Embryonic facial prominence (tissue), 1 donor: ENCODE measurements at regions not wholly inside any gene's neighbourhood (a gene's known extent, or its start where the extent isn't known, plus 50 kb on each side); places are given as distances from the start of the nearest gene placed in this dataset.
A peak's percentile ranks its signal among the peaks of the same experiment; 100 is the strongest.
"Not testable (repeated sequence)": the region's sequence is repeated elsewhere in the genome, so short reads cannot be mapped to it uniquely, and the experiment has no call there.

Experiments
- DNase-seq: peaks from one replicate; pipeline ENCODE4 v3.0.0-alpha.2; 2016; ENCODE audit errors: extremely low spot score

DNA sequence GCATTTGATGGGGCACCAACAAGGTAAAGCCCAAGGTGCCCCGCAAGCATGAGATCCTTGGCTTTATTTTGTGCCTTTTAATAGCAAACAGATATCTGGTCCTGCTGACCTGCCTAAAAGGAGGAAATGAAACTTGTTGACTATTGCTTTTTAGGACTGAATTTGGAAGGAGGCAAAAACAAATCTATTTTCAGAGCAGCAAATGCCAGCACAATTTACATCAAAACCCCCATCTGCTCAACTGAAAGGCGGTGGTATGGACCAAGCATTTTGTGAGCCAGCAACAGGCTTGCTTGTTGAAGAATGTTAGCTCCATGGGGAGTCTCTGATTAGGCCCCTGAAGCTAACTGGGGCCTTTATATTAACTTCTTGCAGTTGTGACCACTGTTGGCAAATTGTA, 192.6 kb upstream of the E2F8 start:
- no peak for DNase-seq

DNA sequence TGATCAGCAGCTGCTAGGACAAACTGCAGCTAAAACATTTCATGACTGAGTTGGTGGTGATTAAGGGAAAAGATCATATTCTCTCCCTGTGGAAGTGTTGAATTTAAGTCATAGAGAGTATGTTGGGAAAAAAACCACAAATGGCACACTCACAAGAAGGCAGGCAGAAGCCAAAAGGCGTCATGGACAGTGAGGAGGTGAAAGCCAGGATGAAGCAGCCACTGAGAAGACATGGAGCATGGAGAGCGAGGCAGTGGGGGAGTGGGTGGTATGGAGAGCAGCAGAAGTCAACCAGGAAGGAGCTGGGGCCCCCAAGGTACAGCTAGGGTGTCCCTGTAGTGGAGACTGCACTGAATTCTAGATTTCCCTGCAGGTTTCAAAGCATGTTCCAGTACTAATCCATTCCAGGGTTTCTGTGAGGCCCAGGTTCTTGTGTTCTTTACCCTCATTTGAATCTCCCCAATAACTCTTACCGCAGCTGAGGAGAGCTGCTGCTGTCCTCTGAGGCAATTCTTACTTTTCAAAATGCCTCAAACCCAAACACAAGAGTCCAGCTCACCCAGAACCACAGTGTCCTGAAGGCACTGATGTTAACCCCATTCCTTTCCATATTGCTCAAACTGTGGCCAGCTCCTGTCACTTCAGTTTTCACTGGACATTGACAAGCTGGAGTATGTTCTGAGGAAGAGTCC, 191.8 kb upstream of the E2F8 start:
- DNase-seq, result peak; percentile 18

DNA sequence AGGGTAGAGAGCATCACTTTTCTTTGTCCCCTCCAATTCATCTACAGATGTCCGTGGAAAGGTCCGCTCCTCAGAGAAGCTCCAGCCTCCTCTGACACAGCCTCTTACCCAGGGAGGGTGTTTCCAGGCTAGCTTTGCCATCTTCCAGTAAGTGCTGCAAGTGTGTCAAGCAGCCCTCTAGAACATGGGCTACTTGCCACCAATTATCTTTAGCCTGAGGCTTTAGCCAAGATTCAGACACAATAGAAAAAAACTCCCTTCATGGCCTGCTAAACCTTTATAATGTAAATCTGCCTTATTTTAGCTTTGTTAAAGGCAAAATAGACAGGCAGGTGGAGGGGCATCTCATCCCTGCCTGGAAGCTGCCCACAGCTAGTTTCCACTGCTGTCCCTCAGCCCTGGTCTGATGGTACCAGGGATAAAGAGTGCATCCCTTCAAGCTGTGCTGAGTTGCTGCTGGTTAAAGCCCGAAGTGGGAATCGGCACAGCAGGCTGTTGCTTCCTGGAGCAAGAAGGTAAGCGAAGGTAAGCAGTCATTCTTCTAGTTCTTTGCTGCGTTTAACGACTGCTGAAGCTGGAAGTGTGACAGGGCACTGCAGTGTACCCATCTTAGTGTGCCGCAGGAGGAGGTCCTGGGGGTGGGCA, 190.1 kb upstream of the E2F8 start:
- no peak for DNase-seq

DNA sequence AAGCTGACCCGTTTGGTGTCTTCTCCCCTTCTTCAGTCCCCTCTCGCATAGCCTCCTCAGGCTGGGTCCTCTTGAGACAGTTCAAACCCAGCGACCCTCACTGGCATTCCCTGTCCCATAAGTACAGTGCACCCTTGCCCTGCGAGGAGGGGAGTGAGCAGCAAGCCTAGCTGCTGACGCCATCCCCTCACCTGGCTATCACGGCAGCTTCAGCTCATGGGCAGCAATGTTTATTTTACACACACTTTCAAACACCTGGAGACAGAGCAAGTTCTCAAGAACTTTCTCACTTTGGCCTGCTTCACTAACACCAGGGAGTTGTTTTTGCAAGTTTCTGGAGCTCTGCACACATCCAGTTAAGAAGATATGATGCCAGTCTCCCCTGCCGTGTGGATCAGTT, 189.6 kb upstream of the E2F8 start:
- no peak for DNase-seq

DNA sequence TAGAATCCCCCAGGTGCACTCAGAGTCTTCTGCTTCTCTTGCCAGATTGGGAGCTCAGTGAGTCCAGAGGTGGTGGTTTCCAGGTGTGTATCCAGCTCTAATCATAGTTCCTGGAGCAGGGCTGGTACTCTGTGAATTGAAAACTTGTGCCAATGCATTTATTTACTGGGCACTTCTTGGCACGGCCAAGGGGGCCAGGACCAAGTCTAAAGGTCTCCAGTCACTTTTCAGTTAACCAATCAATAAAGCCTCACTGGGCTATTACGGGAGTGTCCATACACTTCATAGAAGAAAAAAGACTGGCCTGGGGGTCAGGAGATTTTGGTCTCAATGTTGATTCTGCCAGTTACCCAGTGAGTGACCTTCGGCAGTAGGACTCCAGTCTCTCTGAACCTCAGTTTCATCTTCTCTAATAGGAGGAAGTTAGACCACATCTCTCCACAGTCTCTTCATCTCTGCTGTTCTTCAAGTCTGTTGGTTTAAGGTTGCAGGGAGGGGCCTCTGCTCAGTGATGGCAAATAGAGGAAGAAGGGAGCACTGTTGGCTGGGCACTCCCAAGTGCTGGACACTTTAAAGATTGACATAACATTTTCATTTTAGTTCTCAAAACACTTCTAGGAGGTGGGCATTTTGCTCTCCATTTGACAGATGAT, 188.5 kb upstream of the E2F8 start:
- DNase-seq, result no peak

DNA sequence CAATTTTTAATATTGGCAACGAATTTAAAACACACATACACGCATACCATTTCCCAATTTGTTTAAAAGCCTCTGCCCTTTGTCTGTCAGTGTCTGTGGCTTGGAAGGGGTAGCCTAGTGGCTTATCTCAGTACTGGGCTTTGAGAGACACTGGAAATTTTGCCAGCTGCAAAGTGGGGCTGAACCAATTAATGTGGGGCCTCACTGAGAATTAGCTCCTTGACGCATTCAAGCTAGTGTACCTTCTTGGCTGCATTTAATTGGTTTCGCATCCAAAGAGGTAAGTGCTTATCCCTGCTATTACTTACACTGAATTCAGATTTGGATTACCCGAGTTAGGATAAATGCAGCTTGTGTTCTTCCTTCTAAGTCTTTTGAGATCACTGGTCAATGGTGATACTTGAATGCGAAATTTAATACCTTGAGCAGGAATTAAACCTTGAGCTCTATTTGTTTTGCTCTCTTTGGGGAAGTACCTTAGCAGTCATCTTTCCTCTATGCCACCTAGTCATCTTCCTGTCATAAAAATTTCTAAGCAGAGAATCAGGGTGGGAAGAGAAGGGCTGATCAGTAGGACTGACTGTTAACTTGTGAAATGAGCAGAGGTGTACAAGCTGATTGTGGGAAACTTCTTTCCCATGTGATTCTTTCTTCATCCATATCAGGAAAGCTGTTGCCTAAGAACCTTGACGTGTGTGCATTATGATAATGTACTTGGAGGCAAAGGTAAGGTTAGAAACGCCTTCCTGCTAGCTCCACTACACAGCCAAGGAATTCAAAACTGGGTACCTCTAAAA, 187.7 kb upstream of the E2F8 start:
- no peak for DNase-seq

DNA sequence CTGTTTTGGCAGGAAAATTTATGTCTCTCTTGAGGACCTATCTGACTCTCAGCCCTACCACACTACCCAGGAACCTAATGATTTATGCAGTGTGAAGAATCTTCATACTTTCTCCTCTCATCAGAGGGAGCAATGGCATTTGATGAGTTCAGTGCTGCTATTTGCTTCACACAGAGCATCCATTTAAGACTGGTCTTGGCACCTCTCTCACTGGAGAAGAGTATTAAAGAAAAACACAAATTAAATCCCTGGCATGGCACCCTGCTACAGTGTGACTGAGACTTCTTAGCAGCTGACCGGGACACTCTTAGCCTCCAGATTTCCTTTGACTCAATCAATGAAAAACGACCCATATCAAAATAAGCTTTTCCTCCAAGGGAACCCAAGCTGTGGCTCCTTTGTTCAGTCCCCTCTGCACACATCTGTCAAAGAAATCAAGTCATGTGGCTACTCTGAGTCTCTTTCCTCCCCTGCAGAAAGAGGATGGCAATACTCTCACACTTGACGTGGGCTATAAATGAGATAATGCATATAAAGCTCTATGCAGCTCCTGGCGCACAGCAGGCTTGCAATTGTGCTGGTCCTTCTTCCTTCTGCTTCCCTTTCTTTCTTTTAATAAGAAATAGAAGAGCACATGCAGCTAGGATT, 186.1 kb upstream of the E2F8 start:
- no peak for DNase-seq

DNA sequence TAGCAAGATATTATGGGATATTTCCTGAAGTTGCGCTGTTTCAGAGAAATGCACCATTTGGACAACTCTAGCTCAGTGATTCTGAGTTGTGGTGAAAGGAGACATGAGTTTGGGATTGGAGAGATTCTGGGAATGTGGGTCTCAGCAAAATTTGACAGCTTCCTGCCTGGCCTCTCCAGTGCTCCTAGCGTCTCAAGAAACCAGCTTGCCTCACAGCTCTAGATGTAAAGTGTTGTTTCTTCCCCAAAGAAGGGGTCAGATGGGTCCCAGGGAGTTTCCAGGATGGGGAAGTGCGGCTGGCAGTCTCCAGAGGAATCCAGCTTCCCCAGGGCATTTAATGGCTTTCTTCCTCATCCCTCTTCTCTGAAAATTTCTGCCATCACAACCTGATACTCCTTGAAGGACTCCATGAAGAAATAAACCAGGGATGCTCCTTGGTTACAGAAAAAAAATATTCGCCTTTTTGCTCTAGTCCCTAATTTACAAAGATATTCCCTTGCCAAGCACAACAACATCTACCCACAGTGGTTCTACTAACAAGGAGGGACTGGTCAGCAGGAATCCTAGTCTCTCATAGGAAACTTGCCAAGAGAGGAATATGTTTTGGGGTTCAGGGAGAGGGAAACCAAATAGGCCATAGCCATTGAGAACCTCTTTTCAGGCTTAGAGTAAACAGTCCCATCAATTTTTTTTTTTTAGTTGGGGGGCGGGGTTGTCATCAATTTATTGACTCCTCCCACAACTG, 185.4 kb upstream of the E2F8 start:
- DNase-seq, result no peak

DNA sequence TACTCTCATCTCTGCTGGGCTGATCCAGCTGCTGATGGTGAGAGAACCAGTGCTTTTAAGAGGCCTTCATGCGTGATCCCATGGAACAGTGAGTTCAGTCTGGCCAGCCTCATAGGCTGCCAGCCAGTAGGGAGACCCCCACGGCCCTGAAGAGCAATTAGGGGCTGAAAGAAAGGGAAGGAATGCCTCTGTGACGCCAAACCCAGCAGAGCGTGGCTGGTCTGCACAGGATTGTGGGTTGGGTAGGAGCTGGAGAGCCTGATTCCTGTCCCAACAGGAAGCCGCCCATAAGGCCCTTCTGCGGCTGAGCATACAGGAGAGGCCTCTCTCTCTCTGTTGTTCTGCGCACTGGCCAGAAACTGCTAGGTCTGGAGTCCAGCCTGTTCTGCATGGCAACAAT, 181.5 kb upstream of the E2F8 start:
- DNase-seq, result no peak

DNA sequence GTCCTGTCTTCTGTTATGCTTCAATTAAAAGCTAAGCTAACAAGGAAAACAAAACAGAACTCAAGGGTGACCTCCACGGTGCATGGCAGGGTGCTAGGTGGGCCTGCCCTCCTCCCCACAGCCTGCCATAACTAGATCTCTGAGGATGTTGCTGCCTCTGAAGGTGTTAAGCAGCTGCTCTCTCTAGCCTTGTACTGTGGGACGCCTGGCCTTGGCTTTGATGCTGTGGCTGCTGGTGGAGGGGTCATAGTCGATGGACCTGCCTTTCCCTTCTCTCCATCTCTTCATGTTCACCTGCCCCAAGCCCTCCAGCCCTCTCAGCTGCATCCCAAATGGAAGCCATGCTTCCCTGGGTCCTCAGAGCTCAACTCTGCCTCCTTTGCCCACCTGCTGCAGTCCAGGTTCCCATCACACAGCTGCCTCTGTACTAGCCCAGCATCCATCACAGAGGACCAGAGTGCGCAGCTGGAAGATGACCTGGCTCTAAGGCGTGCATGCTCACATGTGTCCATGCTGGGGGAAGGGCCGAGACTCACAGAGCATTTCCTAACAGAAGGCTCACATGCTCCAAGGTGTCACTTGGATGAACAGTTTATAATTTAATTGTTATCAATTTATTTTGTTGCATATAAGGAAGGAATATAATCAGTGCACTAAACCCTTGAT, 180.3 kb upstream of the E2F8 start:
- DNase-seq, result no peak

DNA sequence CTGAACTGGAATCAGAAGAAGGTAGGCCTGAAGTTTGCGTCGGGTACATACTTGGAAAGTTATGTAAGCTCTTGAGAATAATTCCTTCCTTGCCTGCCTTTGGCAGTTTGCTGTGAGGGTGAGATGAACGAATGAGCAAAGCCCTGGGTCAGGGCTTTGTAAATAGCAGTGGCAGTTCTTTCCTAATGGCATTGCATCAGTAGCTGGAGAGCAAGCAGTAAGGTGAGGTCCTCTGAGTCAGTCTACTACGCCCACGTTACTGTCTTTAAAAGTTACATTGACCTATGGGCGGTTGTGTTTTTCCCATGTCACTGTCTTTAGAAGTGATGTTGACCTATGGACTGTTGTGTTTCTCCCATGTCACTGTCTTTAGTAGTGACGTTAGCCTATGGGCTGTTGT, 179.1 kb upstream of the E2F8 start:
- no peak for DNase-seq

DNA sequence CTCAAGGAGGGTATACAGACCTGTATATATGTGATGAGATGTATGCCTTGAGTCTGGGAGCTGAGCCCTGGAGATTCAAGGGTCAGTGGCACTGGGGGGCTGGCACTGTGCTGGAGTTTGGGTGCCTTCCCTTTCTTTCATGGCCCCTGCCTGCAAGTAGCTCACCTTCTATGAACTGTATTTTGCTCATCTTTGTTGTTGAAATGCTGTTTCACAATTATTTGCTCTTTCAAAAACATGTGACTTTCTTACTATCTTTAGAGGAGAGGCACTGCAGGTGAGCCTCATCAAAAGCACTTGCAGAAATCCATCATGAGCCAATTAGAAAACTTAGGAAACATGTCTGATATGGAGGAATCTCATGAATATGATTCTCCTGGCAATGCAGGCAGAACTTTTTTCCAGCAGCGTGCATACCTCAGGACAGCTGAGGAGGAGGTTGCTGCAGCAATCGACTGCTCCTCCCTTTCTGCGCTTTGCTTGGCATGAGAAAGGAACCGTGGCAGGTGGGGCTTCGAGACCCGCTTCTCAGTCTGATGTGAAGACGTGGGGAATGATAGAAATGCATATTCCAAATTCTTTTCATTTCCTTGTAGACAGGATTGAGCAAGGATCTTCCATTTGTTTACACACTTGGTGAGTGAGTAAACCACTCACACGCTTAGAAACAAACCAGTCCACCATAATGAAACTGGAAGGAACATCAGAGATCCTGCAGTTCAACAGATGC, 178.4 kb upstream of the E2F8 start:
- DNase-seq, result no peak

DNA sequence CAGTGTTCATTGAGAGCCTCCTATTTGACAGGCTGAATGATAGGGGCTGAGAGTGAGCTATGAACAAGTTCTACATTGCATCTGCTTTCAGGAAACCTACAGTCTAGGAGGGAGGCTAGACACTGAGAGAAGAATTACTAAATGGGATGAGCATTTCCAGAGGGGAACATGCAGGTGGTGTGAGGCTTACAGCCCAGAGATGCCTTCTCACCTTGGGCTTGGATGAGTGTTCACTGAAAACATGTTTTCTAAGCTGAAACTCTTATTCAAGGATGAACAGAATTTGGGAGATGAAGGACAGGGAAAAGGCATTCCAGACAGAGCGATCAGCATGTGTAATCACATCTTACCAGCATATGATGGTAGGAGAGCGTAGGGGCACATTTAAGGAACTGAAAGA, 177.5 kb upstream of the E2F8 start:
- no peak for DNase-seq

DNA sequence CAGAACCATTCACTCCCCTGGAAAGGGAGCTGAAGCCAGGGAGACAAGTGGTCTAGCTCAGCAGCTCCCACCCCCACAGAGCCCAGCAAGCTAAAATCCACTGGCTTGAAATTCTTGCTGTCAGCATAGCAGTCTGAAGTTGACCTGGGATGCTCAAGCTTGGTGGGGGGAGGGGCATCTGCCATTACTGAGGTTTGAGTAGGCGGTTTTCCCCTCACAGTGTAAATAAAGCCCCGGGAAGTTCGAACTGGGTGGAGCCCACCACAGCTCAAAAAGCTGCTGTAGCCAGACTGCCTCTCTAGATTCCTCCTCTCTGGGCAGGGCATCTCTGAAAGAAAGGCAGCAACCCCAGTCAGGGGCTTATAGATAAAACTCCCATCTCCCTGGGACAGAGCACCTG, 171.3 kb upstream of the E2F8 start:
- DNase-seq, result not testable (repeated sequence)

DNA sequence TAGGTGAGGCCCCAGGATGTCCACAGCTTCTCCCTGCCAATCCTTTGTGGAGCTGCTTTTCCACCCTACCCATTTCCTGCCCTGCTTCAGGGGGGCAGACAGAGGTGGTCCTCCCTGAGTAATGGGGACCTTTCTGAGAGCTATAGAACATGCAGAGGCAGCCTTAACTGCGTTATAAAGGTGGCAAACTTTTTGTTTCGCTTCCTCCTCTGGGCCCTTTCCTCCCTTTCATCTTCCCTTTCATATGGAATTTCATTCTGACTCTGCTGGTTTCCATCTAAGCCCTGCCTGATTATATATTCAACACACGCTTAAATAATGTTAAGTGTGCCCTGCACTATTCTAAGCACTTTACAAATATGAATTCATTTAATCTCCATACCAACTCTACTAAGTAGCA, 169.3 kb upstream of the E2F8 start:
- no peak for DNase-seq

DNA sequence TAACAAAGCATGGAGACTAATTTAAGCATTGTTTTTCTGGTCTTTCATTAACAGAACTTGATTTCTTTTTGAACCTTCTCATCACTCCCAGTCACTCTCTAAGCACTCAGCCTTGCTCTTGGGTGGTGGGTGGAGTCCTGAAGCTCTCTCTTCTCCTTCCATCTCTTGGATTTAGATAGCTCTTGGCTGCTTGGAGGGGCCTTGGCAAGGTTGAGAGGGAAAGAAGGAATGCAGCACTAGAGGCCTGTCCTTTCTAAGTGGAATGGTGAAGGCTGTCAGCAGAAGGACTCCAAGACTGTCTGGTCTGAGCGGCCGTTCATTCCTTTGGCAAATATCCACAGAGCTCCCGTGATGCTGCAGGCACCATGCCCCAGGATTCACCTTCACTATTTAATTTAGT, 168.6 kb upstream of the E2F8 start:
- no peak for DNase-seq

DNA sequence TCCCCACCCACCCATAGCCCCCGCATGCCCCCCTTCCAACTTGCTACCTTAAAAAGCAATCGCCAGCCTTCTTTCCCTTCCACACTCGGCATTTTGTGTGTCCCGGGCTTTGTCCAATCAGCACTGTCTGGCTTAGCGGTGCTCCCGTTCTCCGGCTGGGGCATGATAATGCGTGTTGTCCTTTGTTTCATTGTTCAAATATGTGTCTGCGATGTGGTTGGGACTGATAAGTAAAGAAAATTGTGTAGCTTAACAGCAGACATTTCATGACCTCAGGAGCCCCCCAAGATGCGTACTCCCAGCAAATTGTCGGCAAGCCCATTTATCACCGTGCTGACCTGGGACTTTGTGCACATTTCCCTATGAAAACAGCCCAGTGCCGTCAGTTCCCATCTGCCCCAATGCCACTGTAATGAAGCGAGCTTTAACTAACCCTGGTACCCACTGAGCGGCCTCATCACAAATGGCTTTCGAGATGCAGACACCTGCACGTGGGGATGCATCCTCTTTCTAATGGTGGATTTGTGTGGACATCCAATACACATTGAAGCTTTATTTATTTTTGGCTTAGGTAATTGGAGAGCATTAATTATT, 167.0 kb upstream of the E2F8 start:
- no peak for DNase-seq

DNA sequence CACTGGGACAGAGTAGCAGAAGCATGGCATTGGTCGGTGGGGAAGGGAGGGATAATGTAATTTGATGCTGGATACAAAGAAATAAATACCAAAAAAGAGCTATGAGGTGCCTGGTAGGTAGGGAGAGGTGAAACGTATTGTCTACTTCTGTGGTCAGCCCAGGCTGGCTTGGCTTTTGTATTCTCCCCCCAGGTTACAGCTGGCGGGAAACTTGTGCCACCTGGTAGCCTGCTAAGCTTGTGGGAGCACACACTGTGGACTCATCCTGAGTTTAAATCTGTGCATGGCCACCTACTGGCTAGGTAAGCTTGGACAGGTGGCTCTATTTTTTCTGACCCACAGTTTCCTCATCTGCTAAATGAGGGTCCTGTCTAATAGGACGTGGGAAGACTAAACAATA, 165.2 kb upstream of the E2F8 start:
- no peak for DNase-seq

DNA sequence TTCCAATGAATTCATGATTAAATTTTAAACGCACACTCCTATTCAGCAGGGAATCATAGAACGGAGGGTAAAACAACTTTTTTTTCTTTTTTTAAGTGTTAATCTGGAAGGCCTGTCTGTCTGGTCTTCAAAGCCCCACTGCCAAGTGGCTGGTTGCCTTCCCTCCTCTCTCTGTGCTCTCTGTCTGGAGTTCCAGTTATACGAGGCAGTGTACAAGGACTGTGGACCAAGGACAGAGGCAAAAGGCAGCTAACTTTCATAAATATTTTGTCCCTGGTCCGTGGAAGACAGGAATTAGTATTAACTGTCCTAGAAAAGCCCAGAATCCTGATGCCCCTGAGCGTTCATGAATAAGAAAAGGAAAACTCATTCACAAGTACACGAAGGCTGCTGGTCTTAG, 164.0 kb upstream of the E2F8 start:
- DNase-seq, result no peak
